Brain microvascular endothelial cell (primary cell): ENCODE measurements at regions not wholly inside any gene's neighbourhood (a gene's known extent, or its start where the extent isn't known, plus 50 kb on each side); places are given as distances from the start of the nearest gene placed in this dataset.

Experiments
- DNase-seq: peaks from one replicate; pipeline ENCODE4 v3.0.0-alpha.2; 2020
- H3K27ac ChIP-seq: fragments of 250-450 bp; sonication (Bioruptor Pico); 2 replicates; pipeline ENCODE4 v1.5.1; 2020; ENCODE audit warnings: mild to moderate bottlenecking, moderate library complexity
- H3K27me3 ChIP-seq: fragments of 250-450 bp; sonication (Bioruptor Pico); replicated peaks from 2 replicates; pipeline ENCODE4 v1.5.1; 2020; ENCODE audit warnings: mild to moderate bottlenecking
- H3K36me3 ChIP-seq: fragments of 250-450 bp; sonication (Bioruptor Pico); replicated peaks from 2 replicates; pipeline ENCODE4 v1.5.1; 2020; ENCODE audit warnings: mild to moderate bottlenecking
- H3K4me3 ChIP-seq: 2 replicates; pipeline ENCODE4 v1.5.1; 2011; ENCODE audit warnings: low read depth, mild to moderate bottlenecking, control low read depth, low read length, moderate library complexity
- in situ Hi-C: cut with HindIII; loops from 2 replicates; pipeline ENCODE4 v1.10.0; 2017; ENCODE audit warnings: low sequenced_read_pairs, low pct_ligation_motif_present
- TF ChIP-seq, protein P1 (sequence below): IDR thresholded peaks from 2 replicates; pipeline ENCODE4 v1.5.1; 2011; ENCODE audit warnings: low read depth, mild to moderate bottlenecking, moderate library complexity, low read length, control low read depth, inconsistent platforms; ENCODE audit errors: missing control alignments

DNA sequence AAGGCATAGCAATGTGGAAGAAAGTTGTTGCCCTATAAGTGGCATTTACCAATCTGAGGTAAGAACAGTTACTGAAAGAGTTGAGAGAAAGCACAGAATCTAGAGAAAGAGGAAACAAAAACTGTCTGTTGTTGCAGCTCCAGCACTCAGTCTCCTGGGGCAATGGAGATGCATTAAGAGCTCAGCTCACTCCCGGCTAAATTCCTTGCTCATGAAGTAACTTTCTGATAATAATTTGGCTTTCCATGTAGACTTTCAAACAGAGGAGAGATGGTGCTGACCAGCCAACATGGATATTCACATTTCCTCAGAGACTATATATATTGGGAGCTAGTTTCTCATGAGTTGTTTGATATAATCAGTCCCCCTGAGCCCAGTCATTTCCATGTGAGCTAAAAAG, 135.3 kb downstream of the GDAP2 start:
- Histone ChIP-seq H3K27ac (no peak overlapping the region), H3K4me3 (no peak overlapping the region), H3K36me3 (no peaks in the 10 kb centered on the region), H3K27me3 (no peaks in the 10 kb centered on the region)
- in situ Hi-C loops: no loop called here
- TF ChIP-seq, protein P1, sequence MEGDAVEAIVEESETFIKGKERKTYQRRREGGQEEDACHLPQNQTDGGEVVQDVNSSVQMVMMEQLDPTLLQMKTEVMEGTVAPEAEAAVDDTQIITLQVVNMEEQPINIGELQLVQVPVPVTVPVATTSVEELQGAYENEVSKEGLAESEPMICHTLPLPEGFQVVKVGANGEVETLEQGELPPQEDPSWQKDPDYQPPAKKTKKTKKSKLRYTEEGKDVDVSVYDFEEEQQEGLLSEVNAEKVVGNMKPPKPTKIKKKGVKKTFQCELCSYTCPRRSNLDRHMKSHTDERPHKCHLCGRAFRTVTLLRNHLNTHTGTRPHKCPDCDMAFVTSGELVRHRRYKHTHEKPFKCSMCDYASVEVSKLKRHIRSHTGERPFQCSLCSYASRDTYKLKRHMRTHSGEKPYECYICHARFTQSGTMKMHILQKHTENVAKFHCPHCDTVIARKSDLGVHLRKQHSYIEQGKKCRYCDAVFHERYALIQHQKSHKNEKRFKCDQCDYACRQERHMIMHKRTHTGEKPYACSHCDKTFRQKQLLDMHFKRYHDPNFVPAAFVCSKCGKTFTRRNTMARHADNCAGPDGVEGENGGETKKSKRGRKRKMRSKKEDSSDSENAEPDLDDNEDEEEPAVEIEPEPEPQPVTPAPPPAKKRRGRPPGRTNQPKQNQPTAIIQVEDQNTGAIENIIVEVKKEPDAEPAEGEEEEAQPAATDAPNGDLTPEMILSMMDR: no peak
- DNase-seq: peak; percentile 49

DNA sequence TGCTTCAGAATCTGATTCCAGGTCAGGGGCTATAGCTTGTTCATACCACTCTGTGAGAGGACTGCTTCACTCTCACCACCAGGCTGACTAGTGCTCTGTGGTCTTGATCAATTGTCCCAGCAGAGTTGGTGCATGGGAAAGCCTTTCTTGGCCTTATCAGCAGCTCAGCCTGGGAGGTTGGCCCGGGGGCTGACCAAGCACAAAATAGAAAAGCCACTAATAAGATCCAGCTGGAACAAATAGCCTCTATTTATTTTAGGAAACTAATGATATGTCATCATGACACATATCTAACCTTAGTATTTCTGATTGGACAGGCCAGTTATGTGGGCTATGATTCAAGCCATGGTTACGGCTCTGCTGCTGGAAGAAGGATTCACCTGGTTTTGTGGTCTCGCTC, 134.2 kb downstream of the GDAP2 start:
- no peak overlapping the region for H3K27ac ChIP-seq
- no peaks in the 10 kb centered on the region for H3K36me3 ChIP-seq
- DNase-seq: peak; percentile 88
- H3K27me3 ChIP-seq: no peaks in the 10 kb centered on the region
- TF ChIP-seq, protein P1: peak; percentile 68
- in situ Hi-C loops: no loop called here
- H3K4me3 ChIP-seq: no peak overlapping the region

DNA sequence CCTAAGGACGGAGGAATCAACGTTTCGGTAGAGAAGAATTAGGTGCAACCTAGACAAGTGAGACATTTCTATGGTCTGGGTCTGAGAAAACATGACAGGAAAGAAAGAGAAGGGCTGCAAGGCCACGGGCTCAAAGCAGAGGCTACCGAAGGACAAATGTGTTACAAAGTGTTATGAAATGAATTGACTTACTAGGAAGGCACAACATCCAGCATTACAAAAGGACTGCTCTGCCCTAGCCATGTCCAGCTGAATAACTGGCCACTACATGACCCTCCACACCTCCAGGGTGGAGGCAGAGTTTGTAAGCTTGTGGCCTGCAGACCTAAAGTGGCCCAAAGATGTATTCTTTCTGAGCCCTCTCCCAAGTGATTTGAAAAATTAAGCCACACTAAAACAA, 133.6 kb downstream of the GDAP2 start:
- H3K27ac ChIP-seq: no peak overlapping the region

DNA sequence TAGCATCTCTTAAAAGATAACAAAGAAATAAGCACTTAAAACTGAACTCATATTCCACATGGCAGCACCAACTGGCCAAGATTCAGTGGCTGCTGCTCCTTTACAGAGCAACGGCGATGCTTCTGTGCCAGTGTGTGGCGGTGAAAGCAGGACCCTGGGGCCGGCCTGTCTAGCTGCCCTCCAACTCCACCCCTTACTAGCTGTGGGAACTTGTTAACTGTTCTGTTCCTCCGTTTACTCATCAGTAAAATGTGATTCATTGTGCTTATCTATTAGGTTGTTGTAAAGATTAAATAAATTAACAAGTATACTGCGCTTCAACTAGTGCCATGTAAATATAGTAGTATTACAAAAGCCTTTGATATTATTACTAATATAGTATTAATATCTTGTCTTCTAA, 133.2 kb downstream of the GDAP2 start:
- H3K4me3 ChIP-seq: no peak overlapping the region
- no peak overlapping the region for H3K27ac ChIP-seq
- TF ChIP-seq, protein P1: no peak
- DNase-seq: peak; percentile 15
- no peaks in the 10 kb centered on the region for H3K27me3 ChIP-seq
- in situ Hi-C loops: no loop called here
- no peaks in the 10 kb centered on the region for H3K36me3 ChIP-seq

More for the DNA sequence above, 133.6 kb downstream of the GDAP2 start:
- DNase-seq: no peak
- Histone ChIP-seq H3K36me3 (no peaks in the 10 kb centered on the region), H3K27me3 (no peaks in the 10 kb centered on the region), H3K4me3 (no peak overlapping the region)
- TF ChIP-seq, protein P1: no peak
- in situ Hi-C loops: no loop called here

DNA sequence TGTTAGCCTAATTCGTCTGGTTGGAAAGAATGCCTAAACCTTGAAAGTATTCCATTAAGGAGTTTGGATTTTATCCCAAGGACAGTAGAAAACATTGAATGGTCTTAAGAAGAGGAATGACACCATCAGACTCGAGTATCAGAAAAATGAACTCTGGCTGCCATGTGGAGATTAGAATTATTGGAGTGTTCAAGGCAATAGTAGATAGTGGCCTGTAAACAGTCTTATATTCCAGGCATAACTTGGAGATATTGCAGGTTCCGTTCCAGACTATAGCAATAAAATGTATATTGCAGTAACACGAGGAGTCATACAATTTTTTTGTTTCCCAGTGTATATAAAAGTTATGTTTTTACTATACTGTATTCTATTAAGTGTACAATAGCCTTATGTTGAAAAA, 130.9 kb downstream of the GDAP2 start:
- in situ Hi-C loops: no loop called here
- Histone ChIP-seq H3K27me3 (no peaks in the 10 kb centered on the region), H3K27ac (no peak overlapping the region), H3K36me3 (no peaks in the 10 kb centered on the region), H3K4me3 (no peak overlapping the region)
- TF ChIP-seq, protein P1: no peak
- DNase-seq: no peak

DNA sequence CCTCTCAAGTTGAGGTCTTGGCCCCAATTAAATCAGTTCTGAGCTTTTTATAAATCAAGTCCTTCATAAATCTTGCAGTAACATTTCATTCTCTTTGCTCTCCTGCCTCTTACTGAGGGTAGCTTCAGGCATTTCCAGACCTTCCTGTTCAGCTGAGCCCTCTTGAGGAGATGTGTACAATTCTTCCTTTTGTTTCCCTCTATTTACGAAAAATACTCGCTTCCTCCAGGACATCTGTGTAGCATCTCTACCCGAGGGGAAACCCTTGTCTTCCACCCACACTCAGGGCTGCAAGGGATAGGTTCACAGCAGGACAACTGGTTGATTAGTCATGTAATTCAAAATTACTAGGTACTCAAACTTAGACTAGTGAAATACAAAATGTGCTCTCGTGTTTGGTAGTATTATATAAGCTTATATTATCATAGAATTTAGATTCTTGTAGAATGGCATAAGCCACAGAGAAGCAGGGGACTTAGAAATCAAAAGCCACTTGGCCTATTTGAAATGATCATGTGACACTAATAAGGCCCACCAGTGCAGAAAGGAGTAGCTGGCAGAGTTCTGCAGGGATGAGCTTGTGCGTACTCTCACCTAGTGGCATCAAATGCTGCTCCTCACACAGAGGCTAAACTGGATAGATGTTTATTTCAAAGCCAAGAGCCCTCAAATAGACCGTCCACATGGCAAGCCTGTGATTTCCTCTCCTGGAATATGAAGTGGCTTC, 126.7 kb downstream of the GDAP2 start:
- Histone ChIP-seq H3K27ac (no peak overlapping the region), H3K4me3 (no peak overlapping the region), H3K27me3 (no peaks in the 10 kb centered on the region), H3K36me3 (no peaks in the 10 kb centered on the region)
- in situ Hi-C loops: no loop called here
- DNase-seq: no peak
- TF ChIP-seq, protein P1: no peak
